EL (cell line): ENCODE measurements at regions not wholly inside any gene's neighbourhood (a gene's known extent, or its start where the extent isn't known, plus 50 kb on each side); places are given as distances from the start of the nearest gene placed in this dataset.
"Not testable (repeated sequence)": the region's sequence is repeated elsewhere in the genome, so short reads cannot be mapped to it uniquely, and the experiment has no call there.

ENCODE experiments used
- DNase-seq: peaks from one replicate; pipeline ENCODE4 v3.0.0-alpha.2; 2016

GRCh38 chr6:27825848-27826611 is 86.2 kb downstream of the OR2B2 start:
- not testable (repeated sequence) for DNase-seq

GRCh38 chr6:27825025-27825793 is 87.0 kb downstream of the OR2B2 start:
- DNase-seq = peak; percentile 35

- peak; percentile 79 for DNase-seq
Observed at GRCh38 chr6:27824211-27825024, 87.8 kb downstream of the OR2B2 start.

- DNase-seq = peak; percentile 78
Observed at GRCh38 chr6:27823714-27824210, 88.4 kb downstream of the OR2B2 start.

GRCh38 chr6:27816906-27817305 is 95.3 kb downstream of the OR2B2 start:
- no peak for DNase-seq

- peak; percentile 97 for DNase-seq
Observed at GRCh38 chr6:27814665-27815424, 97.4 kb downstream of the OR2B2 start.

- DNase-seq = not testable (repeated sequence)
Observed at GRCh38 chr6:27814415-27814664, 97.9 kb downstream of the OR2B2 start.

- DNase-seq = peak; percentile 7
Observed at GRCh38 chr6:27812805-27813492, 99.2 kb downstream of the OR2B2 start.

- peak; percentile 3 for DNase-seq
Observed at GRCh38 chr6:27812078-27812804, 100.0 kb downstream of the OR2B2 start.

- DNase-seq = peak; percentile 16
Observed at GRCh38 chr6:27811451-27811772, 100.8 kb downstream of the OR2B2 start.

- no peak for DNase-seq
Observed at GRCh38 chr6:27810768-27811450, 101.3 kb downstream of the OR2B2 start.

GRCh38 chr6:27809939-27810767 is 102.0 kb downstream of the OR2B2 start:
- DNase-seq = peak; percentile 98

GRCh38 chr6:27809067-27809938 is 102.9 kb downstream of the OR2B2 start:
- DNase-seq = peak; percentile 9

GRCh38 chr6:27808242-27809066 is 103.7 kb downstream of the OR2B2 start:
- peak; percentile 78 for DNase-seq

- DNase-seq = peak; percentile 97
Observed at GRCh38 chr6:27807441-27808241, 104.6 kb downstream of the OR2B2 start.

GRCh38 chr6:27806981-27807440 is 105.2 kb downstream of the OR2B2 start:
- DNase-seq = peak; percentile 76

GRCh38 chr6:27805347-27805746 is 106.8 kb downstream of the OR2B2 start:
- no peak for DNase-seq
